Thoracic aorta (tissue), 2 donors: ENCODE measurements at regions not wholly inside any gene's neighbourhood (a gene's known extent, or its start where the extent isn't known, plus 50 kb on each side); places are given as distances from the start of the nearest gene placed in this dataset.
A peak's percentile ranks its signal among the peaks of the same experiment; 100 is the strongest.

ENCODE experiments used
- ATAC-seq: fragments of 150-250 bp; one replicate; pipeline ENCODE4 v1.8.0; 2017; ENCODE audit warnings: low read depth; ENCODE audit not compliant: insufficient number of reproducible peaks, low FRiP score
- DNase-seq: peaks from one replicate; pipeline ENCODE4 v3.0.0-alpha.2; 2020; ENCODE audit warnings: low spot score
- H3K27ac ChIP-seq, 2 donors: fragments of 200-600 bp; sonication (generic); 1 replicate in 1 of 2; 2 replicates in 1 of 2; pipeline ENCODE4 v1.5.1; 2016; ENCODE audit warnings: mild to moderate bottlenecking in 2 of 2, moderate library complexity in 2 of 2
- H3K27me3 ChIP-seq: fragments of 200-600 bp; sonication (generic); replicated peaks from 2 replicates; pipeline ENCODE4 v1.6.0; 2016; ENCODE audit warnings: mild to moderate bottlenecking; ENCODE audit not compliant: insufficient read depth
- H3K36me3 ChIP-seq: fragments of 200-600 bp; sonication (generic); one replicate; pipeline ENCODE4 v1.5.1; 2016
- H3K4me1 ChIP-seq, 2 donors: fragments of 200-600 bp; sonication (generic); 1 replicate in 1 of 2; 2 replicates in 1 of 2; pipeline versions ENCODE4 v1.5.1 to v1.6.0; 2016; ENCODE audit warnings: low read depth in 2 of 2, mild to moderate bottlenecking in 1 of 2; ENCODE audit not compliant: control insufficient read depth in 1 of 2
- H3K4me3 ChIP-seq: fragments of 200-600 bp; sonication (generic); 2 replicates; pipeline ENCODE4 v1.5.1; 2016; ENCODE audit warnings: mild to moderate bottlenecking
- H3K9me3 ChIP-seq: fragments of 200-600 bp; sonication (generic); 2 replicates; pipeline ENCODE4 v1.5.1; 2016
- TF ChIP-seq, protein P1 (sequence below): fragments of 200-600 bp; sonication (generic); IDR thresholded peaks from one replicate; pipeline ENCODE4 v1.5.1; 2019; ENCODE audit warnings: antibody characterized with exemption

DNA sequence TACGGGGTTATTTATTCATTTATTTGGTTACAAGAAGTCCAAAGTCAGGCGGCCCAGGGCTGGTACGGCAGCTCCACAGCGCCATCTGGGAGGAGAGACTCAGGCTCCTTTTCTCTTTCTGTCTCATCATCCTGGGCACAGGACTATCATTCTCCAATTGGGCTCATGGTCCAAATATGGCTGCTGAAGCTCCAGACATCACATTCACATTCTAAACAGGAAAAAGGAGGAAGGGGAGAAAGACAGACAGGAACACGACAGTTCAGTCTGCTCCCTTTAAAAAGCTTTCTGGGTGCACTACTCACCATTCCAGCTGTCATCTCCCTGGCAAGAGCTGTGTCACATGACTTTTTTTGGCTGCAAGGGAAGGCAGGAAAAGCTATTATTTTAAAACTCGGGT, 74.4 kb upstream of the PDZD8 start:
- ATAC-seq, result no peak
- no peaks in the 10 kb centered on the region for H3K36me3 ChIP-seq
- H3K4me3 ChIP-seq, result no peak overlapping the region
- no peaks in the 10 kb centered on the region for H3K9me3 ChIP-seq
- no peaks in the 10 kb centered on the region for H3K27me3 ChIP-seq
- TF ChIP-seq, protein P1, sequence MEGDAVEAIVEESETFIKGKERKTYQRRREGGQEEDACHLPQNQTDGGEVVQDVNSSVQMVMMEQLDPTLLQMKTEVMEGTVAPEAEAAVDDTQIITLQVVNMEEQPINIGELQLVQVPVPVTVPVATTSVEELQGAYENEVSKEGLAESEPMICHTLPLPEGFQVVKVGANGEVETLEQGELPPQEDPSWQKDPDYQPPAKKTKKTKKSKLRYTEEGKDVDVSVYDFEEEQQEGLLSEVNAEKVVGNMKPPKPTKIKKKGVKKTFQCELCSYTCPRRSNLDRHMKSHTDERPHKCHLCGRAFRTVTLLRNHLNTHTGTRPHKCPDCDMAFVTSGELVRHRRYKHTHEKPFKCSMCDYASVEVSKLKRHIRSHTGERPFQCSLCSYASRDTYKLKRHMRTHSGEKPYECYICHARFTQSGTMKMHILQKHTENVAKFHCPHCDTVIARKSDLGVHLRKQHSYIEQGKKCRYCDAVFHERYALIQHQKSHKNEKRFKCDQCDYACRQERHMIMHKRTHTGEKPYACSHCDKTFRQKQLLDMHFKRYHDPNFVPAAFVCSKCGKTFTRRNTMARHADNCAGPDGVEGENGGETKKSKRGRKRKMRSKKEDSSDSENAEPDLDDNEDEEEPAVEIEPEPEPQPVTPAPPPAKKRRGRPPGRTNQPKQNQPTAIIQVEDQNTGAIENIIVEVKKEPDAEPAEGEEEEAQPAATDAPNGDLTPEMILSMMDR, result no peak
- peaks cover 6 to 8% of the 10 kb centered on the region in 2 donors for H3K4me1 ChIP-seq
- no peak for DNase-seq
- H3K27ac ChIP-seq, result peak overlapping the region in 1 of 2 donors; percentile 19

DNA sequence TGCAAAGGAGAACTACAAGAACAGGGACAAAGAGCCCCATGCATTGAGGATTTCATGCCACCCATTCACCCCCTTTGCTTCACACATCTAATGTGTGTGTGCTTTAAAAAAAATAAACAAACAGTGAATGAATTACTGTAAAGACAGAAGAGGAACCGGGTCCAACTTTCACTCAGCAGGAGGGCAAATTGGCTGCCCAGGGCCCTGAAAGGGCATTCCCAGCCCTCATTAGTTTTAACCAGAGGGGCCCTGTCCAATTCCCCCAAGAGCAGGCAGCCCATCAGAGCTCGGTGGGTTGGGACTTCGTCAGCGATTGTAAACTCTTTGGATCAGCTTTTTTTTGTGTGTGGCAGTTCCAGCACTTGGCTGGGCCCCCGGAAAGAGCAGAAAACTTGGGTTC, 73.6 kb upstream of the PDZD8 start:
- Histone ChIP-seq H3K27me3 (no peaks in the 10 kb centered on the region), H3K36me3 (no peaks in the 10 kb centered on the region), H3K9me3 (no peaks in the 10 kb centered on the region), H3K4me1 (peaks cover 6 to 8% of the 10 kb centered on the region in 2 donors), H3K4me3 (no peak overlapping the region), H3K27ac (peak overlapping the region in 1 of 2 donors; percentile 19)
- DNase-seq, result no peak
- TF ChIP-seq, protein P1, result no peak
- no peak for ATAC-seq

DNA sequence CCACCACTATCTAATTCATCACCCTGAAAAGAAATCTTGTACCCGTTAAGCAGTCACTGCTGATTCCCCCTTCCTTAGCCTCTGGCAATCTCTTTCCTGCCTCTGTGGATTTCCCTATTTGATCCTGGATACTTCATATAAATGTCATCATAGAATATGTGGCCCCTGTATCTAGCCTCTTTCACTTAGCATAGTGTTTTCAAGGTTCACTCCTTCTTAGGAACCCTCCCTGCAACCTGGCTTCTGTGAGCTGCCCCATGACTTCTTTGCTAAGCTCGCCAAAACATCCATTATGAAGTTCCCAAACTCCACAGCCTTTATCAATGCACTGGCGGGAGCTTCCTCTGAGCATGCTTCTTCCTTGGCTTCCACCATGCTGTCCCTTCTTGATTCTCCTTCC, 70.8 kb upstream of the PDZD8 start:
- no peak overlapping the region for H3K4me3 ChIP-seq
- H3K9me3 ChIP-seq, result no peaks in the 10 kb centered on the region
- no peak overlapping the region for H3K27ac ChIP-seq
- TF ChIP-seq, protein P1, result no peak
- ATAC-seq (no peak), DNase-seq (no peak)
- H3K4me1 ChIP-seq, result peaks cover 17 to 29% of the 10 kb centered on the region in 2 donors
- H3K27me3 ChIP-seq, result no peaks in the 10 kb centered on the region
- H3K36me3 ChIP-seq, result no peaks in the 10 kb centered on the region

DNA sequence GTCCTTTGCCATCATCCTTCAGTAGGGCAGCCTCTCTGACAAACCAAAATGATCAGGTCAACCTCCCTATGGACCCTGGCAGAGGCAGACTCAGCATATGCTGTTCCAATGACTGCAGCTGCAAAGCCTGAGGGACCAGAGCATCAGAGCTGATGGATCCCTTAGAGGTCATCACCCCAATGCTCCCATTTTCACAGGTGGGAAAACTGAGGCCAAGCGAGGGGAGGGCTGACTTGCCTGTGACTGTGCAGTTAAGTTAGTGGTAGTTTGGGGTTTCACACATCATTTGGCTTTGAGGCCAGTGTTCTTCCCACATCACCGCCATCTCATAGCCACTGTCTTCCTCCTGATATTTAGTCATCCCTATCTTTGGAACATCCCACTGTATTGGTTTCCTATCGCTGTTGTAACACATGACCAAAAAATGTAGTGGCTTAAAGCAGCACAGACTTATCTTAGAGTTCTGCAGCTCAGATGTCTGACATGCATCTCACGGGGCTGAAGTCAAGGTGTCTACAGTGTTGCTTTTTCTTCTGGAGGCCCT, 69.3 kb upstream of the PDZD8 start:
- no peaks in the 10 kb centered on the region for H3K9me3 ChIP-seq
- H3K27ac ChIP-seq, result no peak overlapping the region
- H3K27me3 ChIP-seq, result no peaks in the 10 kb centered on the region
- no peak for ATAC-seq
- no peaks in the 10 kb centered on the region for H3K36me3 ChIP-seq
- H3K4me3 ChIP-seq, result no peak overlapping the region
- TF ChIP-seq, protein P1, result no peak
- peaks cover 13 to 23% of the 10 kb centered on the region in 2 donors for H3K4me1 ChIP-seq
- DNase-seq, result no peak

DNA sequence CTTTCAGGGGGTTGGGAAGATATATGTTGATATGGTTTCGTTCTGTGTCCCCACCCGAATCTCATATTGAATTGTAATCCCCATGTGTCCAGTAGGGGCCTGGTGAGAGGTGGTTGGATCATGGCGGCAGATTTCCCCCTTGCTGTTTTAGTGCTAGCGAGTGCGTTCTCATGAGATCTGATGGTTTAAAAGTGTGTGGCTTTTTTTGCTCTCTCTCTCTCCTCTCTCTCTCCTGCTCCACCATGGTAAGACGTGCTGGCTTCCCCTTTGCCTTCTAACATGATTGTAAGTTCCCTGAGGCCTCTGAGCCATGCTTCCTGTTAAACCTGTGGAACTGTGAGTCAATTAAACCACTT, 68.4 kb upstream of the PDZD8 start:
- TF ChIP-seq, protein P1, result no peak
- H3K36me3 ChIP-seq, result no peaks in the 10 kb centered on the region
- H3K4me3 ChIP-seq, result no peak overlapping the region
- peak overlapping the region in 1 of 2 donors; percentile 74 for H3K27ac ChIP-seq
- ATAC-seq, result no peak
- H3K4me1 ChIP-seq, result peaks cover 13 to 23% of the 10 kb centered on the region in 2 donors
- H3K27me3 ChIP-seq, result no peaks in the 10 kb centered on the region
- no peak for DNase-seq
- no peaks in the 10 kb centered on the region for H3K9me3 ChIP-seq
